ENCODE measurements at regions not wholly inside any gene's neighbourhood (a gene's known extent, or its start where the extent isn't known, plus 50 kb on each side); places are given as distances from the start of the nearest gene placed in this dataset.

GRCh38 chr7:85821926-85822325 lies 635.1 kb upstream of the SEMA3D start:
- TF ChIP-seq CTCF (IDR thresholded peaks at IDR 0.05): no peak
- ATAC-seq (ENCODE audit: low FRiP score): no peak
- DNase-seq (ENCODE audit: low spot score): no peak

- no peak for TF ChIP-seq CTCF (IDR thresholded peaks at IDR 0.05)
- ATAC-seq (ENCODE audit: low FRiP score): no peak
- no peak for DNase-seq (ENCODE audit: low spot score)
Measured at GRCh38 chr7:85820702-85821443, 634.0 kb upstream of the SEMA3D start.

- TF ChIP-seq CTCF (IDR thresholded peaks at IDR 0.05): no peak
- DNase-seq (ENCODE audit: low spot score): no peak
- ATAC-seq (ENCODE audit: low FRiP score): no peak
Measured at GRCh38 chr7:85815526-85815925, 628.7 kb upstream of the SEMA3D start.

- no peak for TF ChIP-seq CTCF (IDR thresholded peaks at IDR 0.05)
- DNase-seq (ENCODE audit: low spot score): no peak
- no peak for ATAC-seq (ENCODE audit: low FRiP score)
Measured at GRCh38 chr7:85806321-85806720, 619.5 kb upstream of the SEMA3D start.

GRCh38 chr7:85805656-85806055 lies 618.8 kb upstream of the SEMA3D start:
- no peak for TF ChIP-seq CTCF (IDR thresholded peaks at IDR 0.05)
- DNase-seq (ENCODE audit: low spot score) (no peak), ATAC-seq (ENCODE audit: low FRiP score) (no peak)

- ATAC-seq (ENCODE audit: low FRiP score): no peak
- TF ChIP-seq CTCF (IDR thresholded peaks at IDR 0.05): no peak
Measured at GRCh38 chr7:85805249-85805648, 618.4 kb upstream of the SEMA3D start.

GRCh38 chr7:85802211-85802610 lies 615.4 kb upstream of the SEMA3D start:
- DNase-seq (ENCODE audit: low spot score): no peak
- ATAC-seq (ENCODE audit: low FRiP score): no peak
- no peak for TF ChIP-seq CTCF (IDR thresholded peaks at IDR 0.05)

More at GRCh38 chr7:85805249-85805648, 618.4 kb upstream of the SEMA3D start:
- no peak for DNase-seq (ENCODE audit: low spot score)
